Stimulated activated CD4-positive, alpha-beta T cell treated with anti-CD3 and anti-CD28 coated beads, Interleukin-4, amount 100 ng/mL, for 4 hours (primary cell): ENCODE measurements at regions not wholly inside any gene's neighbourhood (a gene's known extent, or its start where the extent isn't known, plus 50 kb on each side); places are given as distances from the start of the nearest gene placed in this dataset.
"Not testable (repeated sequence)": the region's sequence is repeated elsewhere in the genome, so short reads cannot be mapped to it uniquely, and the experiment has no call there.

Experiments used
- DNase-seq, 2 experiments: peaks; one replicate each; pipeline ENCODE4 v3.0.0-alpha.2; 2020

- no peak for DNase-seq
These were observed 93.6 kb downstream of the ZNF281 start for GRCh38 chr1:200316148-200316803.

DNA sequence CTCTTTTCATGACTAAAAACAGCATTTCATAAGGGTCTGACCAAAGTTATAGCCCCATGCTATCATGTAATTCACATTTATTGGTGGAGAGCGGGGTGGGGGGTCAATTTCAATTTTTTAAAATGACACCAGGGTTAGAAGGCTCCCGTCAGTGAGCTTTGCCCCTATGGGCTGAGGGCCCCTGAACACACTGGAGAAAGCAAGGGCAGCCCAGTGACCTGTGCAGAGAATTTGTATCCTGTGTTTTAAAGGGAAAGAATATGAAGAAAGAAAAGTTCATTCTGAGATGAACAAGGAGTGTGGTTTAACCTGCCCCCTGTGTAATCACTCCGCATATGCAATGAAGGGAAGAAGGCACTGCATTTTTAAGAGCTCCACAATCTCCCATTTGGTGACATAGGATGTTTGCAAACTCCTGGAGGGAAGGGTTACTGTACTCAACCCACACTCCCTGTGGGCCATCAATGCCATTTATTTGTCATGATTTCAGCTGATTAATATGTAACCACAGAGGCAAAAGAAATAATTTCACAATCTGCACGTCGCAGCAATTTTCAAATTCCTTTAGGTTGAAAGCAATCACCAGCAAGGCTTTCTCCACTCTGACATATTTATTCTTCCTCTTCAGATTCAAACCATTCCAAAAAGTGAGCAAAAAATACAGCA, 95.6 kb downstream of the ZNF281 start:
- no peak for DNase-seq

DNA sequence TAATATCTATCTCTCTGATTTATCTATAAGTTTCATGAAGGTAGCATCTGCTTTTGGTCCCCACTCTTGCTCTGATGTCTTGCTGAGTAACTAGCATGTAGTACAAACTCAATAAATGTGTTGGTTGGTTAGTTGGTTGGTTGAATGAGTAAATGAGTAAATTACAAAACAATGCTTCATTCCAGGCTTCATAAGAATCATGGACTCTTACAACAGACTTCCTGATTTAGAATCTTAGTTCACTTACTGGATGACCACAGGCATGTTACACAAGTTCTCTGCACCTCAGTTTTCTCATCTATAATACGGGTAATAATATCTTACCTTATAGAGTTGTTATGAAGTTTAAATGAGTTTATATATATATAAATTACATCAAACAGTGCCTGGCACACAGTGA, 98.6 kb downstream of the ZNF281 start:
- DNase-seq = no peak

GRCh38 chr1:200310824-200311223, 99.0 kb downstream of the ZNF281 start:
- no peak for DNase-seq

GRCh38 chr1:200307755-200308066, 102.1 kb downstream of the ZNF281 start:
- no peak for DNase-seq

DNA sequence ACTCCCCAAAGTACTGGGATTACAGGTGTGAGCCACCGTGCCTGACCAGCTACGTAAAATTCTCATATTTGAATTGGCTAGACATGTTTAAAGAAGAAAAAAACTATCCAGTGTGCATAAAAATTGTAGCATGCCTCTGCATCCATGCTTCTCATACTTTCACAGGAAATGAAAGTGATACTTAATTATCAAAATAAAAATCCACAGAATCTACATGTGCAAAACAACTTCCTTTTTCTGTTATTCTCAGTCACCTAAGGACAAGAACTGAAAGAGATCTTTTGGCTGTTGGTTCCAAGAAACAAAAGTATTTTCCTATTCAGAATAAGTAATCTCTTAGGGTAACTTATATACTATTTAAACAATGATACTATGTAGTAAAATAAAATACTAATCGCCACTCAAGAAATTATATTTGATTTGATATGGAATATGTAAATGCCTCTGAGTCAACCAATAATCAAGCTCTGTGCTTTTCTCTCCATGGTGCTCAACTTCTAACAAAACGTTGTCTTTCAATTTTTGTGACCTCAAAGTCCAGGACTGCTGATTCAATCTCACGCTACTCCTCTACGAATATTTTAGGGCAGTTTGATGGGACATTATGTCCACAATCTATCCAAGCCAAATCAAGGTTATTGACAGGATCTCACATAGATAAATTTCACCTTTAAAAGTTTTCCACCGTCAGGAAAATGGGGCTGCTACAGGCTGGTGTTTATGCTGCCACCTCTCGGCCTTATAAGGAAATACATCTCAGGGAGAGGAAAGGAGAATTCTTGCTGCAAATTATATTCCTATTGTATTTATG, 102.7 kb downstream of the ZNF281 start:
- DNase-seq = no peak

DNA sequence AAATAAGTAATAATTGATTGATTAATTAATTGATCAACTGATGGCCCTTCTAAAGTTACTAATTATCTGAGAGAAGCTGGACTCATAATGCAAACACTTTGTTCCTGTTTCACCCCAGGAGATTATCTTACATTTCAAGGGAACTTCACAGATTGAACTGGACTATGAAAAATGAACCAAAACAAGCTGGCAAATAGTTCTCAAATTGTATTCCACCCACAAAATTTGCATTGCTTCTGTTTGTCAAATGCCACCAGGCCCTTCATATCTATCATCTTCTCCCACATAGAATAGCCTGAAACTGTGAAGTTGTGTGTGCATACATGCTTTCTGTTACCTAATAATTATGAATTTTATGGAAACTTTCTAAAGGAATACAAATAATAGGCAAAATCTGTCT, 104.0 kb downstream of the ZNF281 start:
- DNase-seq = no peak

DNA sequence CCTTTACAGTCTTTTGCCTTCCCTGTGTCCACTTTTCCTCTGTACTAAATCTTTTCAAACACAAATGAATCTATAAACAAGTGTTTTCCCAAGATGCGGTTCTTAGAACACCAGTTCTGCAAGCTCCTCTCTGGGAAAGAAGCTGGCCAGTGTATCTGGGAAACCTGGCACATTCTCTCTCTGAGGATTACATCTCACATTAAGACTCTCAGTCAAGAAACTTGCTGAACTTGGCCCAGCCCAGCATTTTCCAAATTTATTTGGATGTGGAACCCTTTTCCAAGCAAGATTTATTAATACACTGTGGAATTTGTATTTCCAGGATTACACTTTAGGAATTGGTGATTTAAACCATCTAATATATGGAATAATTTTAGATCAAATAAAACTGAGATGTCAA, 105.7 kb downstream of the ZNF281 start:
- DNase-seq = no peak

DNA sequence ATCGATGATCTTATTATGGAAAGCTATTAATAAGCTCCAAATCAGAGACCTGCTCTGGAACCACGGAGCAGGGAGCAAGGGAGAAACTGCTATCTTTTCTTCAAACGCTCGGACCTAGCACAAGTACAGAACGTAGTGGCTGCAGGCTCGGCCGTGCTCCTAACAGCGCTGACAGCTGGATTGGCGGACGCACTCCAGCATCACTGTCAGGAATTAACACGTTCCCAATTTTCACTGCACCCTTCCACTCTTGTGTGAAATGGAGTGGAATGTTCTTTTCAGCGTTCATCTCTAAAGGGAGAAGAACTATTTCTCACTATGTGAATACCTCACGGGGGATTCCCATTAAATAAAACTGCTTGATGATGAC, 106.9 kb downstream of the ZNF281 start:
- no peak for DNase-seq

DNA sequence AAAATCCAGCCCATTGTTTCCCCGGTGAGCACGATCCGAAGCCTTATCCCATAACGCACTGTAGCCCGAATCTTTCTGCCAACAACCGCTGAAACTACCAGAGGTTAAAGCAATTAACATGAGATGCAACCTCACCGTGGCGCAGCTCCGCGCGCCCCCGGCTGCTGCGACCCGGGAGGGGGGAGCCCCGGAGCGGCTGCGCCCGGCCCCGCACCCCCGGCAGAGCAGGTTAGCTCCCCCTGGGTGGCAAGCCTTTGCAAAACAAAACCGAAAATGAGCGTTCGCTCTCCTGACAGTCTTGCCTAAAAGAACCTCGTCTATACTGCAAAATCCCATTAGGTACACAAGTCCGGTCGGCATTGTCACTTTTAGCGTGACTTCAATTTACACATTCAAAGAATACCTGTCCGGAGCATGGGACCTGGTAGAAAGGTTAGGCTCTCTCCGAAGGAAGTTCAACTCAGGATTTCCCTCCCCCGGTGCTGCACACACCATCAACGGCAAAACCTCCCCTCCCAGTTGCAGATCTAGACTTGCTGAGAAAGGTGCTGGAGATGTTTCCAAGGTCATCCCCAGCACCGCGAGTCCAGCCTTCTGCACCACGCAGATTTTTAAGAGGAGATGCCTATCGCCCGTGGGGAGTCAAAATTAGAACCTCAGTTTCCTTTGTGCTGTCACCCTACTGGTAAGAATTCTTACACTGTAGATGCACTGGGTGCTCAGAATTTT, 107.5 kb downstream of the ZNF281 start:
- DNase-seq = peak; percentile 48 to 71

DNA sequence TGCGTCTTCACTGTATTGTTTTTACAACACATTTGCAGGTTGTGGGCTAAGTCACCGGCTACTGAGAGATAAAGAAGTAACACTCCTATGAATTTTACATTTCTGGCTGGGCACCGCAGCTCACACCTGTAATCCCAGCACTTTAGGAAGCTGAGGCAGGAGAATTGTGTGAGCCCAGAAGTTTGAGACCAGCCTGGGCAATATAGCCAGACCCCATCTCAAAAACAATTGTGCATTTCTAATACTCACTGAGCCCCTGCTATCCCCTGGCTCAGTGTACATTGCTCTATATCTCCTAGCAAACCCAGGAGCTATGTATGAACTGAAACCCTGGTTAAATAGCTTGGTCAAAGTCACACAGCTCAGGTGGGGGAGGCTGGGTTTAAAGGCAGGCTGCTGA, 108.7 kb downstream of the ZNF281 start:
- no peak for DNase-seq

GRCh38 chr1:200299571-200299970, 110.3 kb downstream of the ZNF281 start:
- DNase-seq = no peak

DNA sequence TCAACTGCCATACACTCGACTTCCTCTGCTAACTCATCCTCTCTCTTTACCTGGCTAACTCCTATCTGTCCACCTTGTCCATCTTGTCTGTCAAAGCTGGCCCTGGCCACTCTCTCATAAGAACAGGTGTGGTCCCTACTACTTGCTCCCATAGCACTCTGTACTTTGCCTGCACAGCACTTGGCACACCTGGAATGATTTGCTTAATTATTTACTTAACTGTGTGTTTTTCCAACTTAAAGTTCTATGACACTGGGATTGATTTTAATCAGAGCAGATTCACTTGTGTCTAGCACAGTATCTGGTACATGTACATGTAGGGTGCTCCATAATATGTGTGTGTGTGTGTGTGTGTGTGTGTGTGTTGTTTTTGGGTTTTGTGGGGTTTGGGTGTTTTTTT, 111.6 kb downstream of the ZNF281 start:
- no peak for DNase-seq

DNA sequence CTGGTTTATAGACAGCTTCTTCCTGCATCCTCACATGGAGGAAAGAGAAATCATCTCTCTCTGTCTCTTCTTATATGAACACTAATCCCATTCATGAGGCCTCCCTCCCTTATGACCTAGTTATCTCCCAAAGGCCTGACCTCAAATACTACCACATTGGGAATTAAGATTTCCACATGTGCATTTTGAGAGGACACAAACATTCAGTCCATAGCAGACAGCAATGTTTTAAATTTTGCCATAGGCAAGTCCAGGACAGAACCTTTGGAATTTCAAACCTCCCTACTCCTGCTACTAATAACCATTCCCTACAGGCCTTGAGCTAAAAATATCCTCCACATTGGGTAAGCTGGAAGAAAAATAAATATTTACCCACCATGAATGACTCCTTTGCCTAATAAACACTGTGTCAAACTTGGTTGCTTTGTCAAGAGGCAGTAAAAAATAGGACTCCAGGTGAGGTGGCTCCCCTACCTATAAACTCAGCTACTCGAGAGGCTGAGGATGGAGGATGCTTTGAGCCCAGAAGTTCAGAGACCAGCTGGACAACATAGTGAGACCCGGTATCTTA, 113.7 kb downstream of the ZNF281 start:
- DNase-seq = no peak

DNA sequence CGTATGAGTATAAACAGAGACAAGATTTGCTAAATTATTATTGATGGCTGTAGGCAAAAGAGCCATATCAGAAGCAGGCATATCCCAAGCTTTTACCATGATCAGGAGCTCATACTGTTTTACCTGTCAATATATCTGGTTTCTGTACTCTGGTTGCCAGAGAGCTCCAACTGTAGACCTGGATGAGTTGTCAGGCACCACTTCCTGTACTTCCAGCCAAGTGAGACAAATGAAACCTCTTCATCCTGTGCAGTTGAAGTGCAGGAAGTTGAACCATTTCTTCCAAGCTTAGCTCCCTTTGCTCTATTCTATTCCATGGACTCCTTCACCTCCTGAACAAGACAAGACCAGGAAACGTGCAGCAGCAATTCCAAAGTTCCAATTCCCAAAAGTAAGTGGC, 115.6 kb downstream of the ZNF281 start:
- no peak for DNase-seq

- DNase-seq = no peak
These were observed 117.1 kb downstream of the ZNF281 start for GRCh38 chr1:200292699-200293098.

DNA sequence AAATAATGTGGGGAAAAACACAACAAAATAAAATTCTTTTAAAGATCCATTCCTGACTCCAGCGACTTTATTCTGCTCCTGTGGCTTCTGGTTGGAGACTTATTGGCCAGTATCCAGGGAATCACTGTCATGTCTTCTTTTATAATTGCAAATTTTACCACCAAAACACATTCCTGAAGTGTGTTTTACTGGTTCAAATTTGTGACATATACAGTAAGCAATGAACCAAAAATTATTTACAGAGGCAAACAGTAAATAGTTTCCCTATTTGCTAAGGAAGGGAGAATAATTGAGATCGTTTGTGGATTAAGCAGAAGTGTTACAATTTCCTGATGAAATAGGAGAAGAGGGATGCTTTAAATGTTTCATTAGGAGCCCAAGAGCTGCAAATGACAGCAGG, 118.7 kb downstream of the ZNF281 start:
- DNase-seq = no peak

DNA sequence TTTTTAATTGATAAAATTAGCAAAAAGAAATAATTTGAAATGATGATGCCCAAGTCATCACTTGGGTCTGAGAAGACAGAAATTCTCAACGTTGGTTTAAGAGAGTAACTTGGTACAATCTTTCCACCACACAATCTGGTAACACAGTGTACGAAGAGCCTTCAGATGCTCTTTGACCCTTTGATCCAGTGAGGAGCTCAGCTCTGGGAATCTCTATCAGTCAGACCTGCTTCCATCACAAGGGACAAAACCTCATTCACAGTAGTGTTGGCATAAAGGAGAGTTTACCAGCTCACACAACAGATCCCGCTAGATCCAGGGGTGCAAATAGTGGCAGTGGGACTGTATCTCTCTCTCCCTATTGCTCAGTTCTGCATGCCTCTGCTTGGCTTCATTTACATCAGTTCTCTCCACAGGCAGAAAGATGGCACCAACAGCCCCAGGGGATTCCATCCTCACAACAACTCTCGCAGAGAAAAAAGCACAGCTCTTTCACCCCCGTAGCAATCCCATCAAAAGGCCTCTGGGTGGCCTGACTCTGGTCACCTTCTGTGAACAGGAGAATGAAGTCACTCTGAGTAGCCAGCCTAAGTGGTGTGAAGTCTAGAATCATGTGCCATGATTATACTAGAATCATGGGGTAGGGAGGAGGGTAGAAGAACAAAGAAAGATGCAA, 119.7 kb downstream of the ZNF281 start:
- DNase-seq = no peak

DNA sequence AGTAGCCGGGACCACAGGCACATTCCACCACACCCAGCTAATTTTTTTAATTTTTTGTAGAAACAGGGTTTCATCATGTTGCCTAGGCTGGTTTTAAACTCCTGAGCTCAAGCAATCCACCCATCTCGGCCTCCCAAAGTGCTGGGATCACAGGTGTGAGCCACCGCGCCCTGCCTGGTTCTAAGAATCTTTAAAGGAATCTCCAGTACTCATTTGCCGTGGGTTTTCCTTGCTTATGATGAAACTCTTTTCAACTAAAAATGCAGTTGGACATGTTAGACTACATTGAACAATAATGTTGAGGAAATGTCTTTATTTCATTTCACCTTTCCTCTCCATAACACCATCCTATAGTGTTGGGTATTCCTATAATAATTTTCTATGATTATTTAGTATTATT, 121.6 kb downstream of the ZNF281 start:
- DNase-seq = no peak

DNA sequence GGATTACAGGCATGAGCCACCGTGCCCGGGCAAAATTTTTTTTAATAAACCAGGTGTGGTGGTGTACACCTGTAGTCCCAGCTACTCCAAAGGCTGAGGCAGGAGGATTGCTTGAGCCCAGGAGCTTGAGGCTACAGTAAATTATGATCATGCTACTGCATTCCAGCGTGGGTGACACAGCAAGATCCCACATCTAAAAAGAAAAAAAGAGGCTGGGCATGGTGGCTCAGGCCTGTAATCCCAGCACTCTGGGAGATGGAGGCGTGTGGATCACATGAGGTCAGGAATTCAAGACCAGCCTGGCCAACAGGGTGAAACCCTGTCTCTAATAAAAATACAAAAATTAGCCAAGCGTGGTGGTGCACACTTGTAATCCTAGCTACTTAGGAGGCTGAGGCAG, 125.6 kb downstream of the ZNF281 start:
- not testable (repeated sequence) for DNase-seq

GRCh38 chr1:200282497-200283122, 127.2 kb downstream of the ZNF281 start:
- no peak for DNase-seq

- no peak for DNase-seq
These were observed 128.5 kb downstream of the ZNF281 start for GRCh38 chr1:200281201-200281835.
